ENCODE measurements at regions not wholly inside any gene's neighbourhood (a gene's known extent, or its start where the extent isn't known, plus 50 kb on each side); places are given as distances from the start of the nearest gene placed in this dataset.

- peak; percentile 61 to 64 for DNase-seq
Measured at GRCh38 chr17:68184816-68185436, 62.9 kb upstream of the AMZ2 start.

- DNase-seq = no peak
Measured at GRCh38 chr17:68185820-68186219, 62.0 kb upstream of the AMZ2 start.

DNA sequence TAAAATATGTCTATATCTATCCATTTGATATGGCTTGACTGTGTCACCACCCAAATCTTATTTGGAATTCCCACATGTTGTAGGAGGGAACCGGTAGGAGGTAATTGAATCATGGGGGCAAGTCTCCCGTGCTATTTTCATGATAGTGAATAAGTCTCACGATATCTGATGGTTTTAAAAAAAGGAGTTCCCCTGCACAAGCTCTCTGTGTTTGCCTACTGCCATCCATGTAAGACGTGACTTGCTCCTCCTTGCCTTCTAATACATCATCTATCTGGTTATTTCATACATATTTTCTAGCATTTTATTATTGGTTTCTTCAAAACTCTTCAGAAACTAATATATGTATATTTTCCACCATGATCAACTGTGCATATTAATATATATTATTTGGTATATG, 57.3 kb upstream of the AMZ2 start:
- DNase-seq = no peak

- no peak for DNase-seq
Measured at GRCh38 chr17:68195667-68196393, 52.0 kb upstream of the AMZ2 start.

- DNase-seq = peak in 1 of 2 donors; percentile 12
Measured at GRCh38 chr17:68196394-68197090, 51.3 kb upstream of the AMZ2 start.

DNA sequence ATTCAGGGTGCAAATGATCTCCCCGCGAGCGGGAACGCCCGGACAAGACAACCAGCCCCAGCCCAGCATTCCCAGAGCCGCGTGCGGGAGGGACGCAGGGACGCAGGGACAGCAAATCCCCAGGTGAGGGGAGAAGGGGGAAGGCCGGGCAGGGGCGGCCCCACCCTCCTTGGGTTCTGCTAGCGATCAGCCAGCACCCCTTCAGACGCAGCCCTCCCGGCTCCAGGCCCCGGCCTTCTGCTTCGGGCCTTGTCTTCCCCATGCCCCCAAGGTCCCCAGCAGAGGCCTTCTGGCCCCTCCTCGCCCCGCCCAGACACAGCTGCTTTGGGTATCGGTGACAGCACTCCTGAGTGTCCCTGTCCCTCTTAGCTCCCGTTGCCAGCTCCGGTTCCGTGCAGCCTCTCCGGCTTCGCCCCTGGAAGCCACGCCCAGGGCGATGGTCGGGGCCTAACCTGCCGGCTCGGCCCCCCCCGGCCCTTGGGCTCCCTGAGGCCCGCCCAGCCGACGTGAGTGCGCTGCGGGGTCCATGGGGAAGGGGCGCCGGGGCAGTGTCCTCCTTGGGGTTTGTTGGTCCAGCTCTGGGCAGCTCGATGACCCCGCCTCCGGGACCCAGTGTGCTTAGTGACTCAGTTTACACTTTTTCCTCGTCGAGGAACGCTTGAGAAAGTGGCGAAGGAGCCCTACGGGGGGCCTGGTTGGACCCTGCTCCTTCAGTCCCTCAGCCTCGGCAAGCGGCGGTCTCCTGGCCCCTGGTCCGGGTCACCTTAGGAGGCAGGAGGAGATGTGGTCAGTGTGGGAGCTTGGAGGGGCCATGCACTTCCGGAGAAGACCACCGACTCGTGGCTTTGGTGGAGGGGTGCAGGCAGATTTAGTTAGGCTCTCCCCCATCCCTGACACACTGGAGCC, 50.5 kb upstream of the AMZ2 start:
- peak; percentile 22 to 31 for DNase-seq

GRCh38 chr17:68197997-68198930, 49.6 kb upstream of the AMZ2 start:
- peak in 1 of 2 donors; percentile 16 for DNase-seq
